ENCODE measurements at regions not wholly inside any gene's neighbourhood (a gene's known extent, or its start where the extent isn't known, plus 50 kb on each side); places are given as distances from the start of the nearest gene placed in this dataset.
A peak's percentile ranks its signal among the peaks of the same experiment; 100 is the strongest.
"Not testable (repeated sequence)": the region's sequence is repeated elsewhere in the genome, so short reads cannot be mapped to it uniquely, and the experiment has no call there.

DNA sequence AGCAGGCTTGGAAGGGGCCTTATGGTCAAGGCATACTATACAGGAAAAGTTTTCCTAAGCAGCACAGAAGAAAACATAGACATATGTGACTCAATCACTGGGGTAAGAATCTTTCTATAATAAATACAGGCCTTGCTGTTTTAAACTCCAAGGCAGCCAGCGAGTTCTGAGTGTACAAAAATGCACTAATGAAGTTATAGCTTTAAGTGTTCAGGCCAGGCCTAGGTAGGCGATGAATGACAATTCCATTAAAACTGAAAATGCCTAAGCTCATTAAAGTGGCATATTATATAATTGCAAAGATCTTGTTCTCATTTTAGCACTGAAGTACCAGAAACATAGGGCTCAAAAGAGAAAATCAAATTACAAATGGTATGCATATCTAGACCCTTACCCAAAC lies 716.4 kb upstream of the HS3ST1 start:
- no peak for DNase-seq (ENCODE audit: low read depth in 4 of 4, low spot score in 2 of 4)

DNA sequence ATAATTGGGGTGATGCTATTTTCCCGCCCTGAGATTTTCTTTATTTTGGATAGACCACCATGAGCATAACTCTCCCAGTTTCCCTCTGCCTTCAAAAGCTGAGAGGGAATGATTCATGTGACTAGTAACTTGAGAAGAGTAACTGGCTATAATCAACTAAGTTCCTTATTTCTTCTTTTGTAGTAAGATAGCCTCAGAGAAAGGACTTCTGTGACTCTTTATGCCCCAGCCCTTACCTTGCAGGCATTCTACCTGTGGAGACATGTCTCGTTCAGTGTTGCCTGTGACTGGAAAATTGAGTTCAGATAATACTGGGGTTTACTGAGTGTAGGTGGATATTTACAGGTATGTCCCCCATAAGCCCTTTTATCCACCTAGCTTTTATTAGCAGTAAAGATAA lies 715.4 kb upstream of the HS3ST1 start:
- no peak for DNase-seq (ENCODE audit: low read depth in 4 of 4, low spot score in 2 of 4)

DNA sequence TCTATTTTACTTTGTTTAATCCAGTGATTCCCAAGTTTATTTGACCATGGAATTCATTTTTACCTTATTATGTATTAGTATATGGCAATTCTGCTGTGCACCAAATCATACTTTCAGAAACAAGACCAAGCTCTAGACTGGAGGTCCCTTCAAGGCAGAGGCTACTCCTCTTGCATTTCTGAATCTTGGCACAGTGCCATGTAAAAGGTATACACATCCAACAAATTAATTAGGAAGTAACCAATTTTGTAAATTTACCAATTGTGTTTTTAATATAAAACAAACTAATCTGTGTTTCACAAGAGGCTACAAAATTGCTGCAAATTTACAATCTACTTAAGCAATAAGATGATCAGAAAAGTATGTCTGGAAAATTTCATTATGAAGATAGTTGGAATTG lies 712.2 kb upstream of the HS3ST1 start:
- no peak for DNase-seq (ENCODE audit: low read depth in 4 of 4, low spot score in 2 of 4)

DNA sequence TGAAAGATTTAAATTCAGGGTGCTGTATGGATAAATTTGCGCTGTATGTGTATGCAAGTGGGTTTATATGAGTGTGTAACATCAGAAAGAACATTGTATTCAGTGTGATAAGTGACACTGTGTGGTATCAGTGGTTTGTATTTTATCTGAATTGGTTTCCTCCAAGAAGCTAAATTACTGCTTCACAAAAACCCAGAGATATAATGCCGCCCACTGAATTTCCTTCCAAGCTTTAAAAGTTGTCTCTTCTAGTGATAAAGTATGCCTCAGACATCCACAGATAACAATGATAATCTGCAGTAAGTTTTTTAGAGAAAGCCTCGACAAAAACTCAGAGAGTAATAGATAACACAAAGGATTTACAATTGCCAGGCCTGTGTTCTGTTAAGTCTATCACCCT lies 710.6 kb upstream of the HS3ST1 start:
- DNase-seq (ENCODE audit: low read depth in 4 of 4, low spot score in 2 of 4): no peak

DNA sequence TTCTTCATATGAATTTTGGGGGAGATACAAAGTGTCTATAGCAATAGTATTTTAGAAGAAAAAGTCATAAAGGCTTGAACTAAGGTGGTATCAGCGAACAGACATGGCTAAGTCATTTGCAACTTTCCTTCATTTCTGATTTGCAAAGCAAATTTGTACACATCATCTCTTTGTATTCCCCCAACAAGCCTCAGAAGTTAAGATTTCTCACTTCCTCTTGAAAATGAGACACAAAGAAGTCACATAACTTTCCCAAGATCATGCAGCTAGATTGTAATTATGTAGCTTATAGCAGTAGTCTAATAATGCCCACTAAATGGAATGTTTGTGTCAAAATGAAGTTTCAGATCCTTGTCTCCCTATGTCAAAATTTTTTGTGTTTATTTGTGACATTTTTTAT lies 709.8 kb upstream of the HS3ST1 start:
- DNase-seq (ENCODE audit: low read depth in 4 of 4, low spot score in 2 of 4): no peak

DNA sequence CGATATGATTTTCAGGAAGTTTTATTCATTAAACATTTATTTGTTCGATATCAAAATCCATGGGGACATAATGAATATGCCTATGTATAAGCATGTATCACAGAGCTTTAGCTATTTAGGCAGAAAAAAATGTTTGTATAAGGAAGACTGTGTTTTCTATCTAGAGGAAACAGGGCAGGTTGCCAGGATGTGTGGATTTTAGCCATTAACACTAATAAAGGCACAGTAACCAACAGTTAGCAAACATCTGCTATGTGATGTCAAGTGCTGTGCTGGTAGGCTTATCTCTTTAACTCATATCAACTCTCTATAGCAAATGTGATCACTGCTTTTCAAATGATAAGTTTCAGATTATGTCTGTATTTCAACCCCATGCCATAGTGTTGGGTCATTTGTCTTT lies 708.9 kb upstream of the HS3ST1 start:
- DNase-seq (ENCODE audit: low read depth in 4 of 4, low spot score in 2 of 4): no peak

DNA sequence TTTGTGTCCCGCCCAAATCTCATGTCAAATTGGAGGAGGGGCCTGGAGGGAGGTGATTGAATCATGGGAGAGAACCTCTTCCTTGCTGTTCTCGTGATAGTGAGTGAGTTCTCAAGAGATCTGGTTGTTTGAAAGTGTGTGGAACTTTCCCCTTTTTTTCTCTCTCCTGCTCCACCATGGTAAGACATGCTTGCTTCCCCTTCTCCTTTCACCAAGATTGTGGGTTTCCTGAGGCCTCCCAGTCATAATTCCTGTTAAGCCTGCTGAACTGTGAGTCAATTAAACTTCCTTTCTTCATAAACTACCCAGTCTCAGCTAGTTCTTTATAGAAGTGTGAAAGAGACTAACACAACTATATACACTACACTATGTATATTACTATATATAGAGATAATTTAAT lies 697.8 kb upstream of the HS3ST1 start:
- no peak for DNase-seq (ENCODE audit: low read depth in 4 of 4, low spot score in 2 of 4)

DNA sequence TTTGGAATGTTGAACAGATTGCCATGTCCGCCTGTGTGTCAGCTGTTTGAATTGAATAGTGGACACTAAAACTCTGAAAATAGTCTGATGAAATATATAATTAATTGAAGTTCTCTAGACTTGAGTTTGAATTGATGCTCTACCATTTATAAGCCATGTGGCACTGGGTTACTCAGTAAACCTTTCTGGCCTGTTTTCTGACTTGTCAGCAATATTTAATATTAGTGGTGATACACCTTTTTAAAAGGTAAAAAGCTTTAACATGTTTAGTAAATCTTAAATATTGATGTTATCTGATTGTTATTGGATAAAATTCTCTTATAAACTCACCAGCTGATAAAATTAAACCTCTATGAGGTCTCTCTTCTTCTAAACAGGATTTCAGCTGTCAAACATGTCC lies 695.4 kb upstream of the HS3ST1 start:
- no peak for DNase-seq (ENCODE audit: low read depth in 4 of 4, low spot score in 2 of 4)

DNA sequence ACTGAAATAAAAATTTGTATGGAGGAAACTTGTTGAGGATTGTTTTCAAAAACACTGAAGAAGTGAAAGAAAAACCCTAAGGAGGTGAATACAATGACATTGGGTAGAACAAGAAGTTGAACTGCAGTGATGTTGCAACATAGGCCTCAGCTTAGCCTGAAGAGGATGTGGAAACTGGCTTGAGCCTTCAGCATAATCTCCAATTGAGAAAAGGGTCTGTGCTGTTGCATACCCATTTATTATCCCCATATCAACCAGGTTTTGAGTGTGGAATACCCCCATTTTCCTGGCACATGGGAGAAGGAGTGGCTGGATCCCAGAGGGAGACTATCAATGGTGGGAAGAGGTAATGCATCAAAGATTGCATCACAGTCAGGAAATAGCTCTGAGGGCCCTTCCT lies 695.0 kb upstream of the HS3ST1 start:
- no peak for DNase-seq (ENCODE audit: low read depth in 4 of 4, low spot score in 2 of 4)

DNA sequence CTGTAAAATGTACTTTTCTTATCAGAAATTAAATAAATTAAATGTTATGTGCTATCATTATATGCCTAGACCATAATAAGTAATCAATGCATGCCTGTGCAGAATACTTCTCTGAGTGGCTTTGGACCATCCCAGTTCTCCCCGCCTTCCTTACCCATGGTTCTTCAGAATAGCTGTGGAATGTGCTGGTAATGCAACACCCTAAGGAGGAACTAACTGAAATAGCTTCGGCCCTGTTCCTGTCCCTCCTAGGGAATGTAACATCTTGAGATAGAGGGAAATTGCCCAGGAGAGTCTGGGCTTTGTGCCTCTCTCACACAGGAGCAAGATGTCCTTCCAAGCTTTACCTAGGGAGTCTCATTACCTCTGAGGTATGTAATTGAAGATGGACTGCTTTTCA lies 693.6 kb upstream of the HS3ST1 start:
- no peak for DNase-seq (ENCODE audit: low read depth in 4 of 4, low spot score in 2 of 4)

DNA sequence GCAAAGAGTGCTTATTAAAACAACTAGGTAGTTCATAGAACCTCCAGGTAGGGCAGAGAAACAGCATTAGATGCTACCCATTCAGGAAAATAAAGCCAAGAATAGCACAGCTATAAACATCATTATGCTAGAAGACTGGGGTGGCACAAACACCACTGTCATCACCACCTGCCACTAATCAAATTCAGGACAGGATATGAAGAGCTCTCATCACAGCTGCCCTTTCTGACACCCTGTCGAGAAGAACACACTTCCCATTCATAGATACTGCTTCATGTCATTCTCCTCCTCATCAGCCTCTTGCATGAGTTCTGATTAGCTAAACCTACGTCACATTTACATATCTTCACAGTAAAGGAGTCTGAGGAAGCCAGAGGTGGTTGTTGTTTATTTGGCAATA lies 692.3 kb upstream of the HS3ST1 start:
- no peak for DNase-seq (ENCODE audit: low read depth in 4 of 4, low spot score in 2 of 4)

DNA sequence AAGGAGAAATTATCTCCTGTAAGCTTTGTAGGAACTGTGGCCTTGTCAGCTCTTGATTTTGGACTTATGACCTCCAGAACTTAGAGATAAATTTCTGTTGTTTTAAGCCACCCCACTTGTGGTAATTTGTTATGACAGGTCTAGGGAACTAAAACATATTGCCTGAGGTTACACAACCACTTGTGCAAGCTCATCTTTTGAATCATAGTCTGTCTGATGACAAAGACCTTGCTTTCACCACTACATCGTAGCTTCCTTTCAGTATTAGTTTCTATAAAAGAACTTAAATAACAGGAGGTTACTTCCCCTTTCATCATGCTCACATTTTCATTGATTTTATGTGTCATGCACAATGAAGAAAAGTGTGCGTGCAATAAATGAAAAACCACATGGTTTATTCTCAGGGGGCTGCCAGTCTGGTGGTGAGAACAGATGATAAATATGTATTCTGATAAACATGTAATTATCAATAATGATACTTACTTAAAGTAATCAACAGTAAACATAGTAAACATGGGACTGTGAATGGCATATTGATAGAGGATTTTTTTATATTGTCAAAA lies 690.0 kb upstream of the HS3ST1 start:
- DNase-seq (ENCODE audit: low read depth in 4 of 4, low spot score in 2 of 4): no peak

DNA sequence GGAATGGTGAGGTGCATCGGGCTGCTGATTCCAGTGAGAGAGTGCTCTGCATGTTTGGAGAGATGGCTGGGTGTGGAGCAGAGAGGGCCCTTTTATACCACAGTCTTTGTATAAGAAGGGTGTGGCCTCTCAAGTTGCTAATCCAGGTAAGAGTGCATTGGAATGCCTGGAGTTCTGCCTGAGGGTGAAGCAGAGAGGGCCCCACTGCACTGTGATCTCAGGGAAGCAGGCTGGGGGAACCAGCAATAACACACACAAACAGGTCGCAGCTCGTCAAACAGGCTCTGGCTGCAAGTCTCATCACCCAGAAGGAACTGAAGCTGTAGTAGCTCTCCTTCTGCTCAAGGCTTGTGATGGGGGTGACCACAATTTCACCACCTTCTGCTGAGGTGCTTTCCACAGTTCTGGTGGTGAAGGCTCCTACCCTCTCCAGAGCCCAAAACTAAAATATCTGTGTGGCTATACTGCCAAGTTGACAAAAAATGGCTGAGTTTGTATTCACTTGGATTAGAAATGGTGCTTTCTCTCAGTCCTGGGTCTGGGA lies 687.4 kb upstream of the HS3ST1 start:
- no peak for DNase-seq (ENCODE audit: low read depth in 4 of 4, low spot score in 2 of 4)

DNA sequence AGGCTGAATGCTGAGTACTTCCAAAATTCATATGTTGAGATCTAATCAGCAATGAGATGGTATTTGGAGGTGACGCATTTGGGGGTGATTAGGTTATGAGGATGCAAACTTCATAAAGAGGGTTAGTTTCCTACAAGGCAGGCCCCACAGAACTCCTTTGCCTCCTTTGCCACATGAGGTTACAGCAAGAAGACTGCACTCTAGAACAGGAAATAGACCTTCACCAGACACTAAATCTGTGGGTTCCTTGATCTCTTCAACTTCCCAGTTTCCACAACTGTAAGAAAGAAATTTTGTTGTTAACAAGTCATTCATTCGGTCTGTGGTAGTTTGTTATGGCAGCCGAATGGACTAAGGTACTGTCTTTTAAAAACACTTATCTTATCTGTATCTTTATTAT lies 681.9 kb upstream of the HS3ST1 start:
- no peak for DNase-seq (ENCODE audit: low read depth in 4 of 4, low spot score in 2 of 4)

DNA sequence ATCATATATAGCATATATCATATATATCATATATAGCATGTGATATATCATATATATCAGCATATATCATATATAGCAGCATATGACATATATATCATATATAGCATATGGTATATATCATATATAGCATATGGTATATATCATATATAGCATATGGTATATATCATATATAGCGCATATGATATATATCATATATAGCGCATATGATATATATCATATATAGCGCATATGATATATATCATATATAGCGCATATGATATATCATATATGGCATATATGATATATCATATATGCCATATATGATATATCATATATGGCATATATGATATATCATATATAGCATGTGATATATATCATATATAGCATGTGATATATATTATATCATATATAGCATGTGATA lies 680.4 kb upstream of the HS3ST1 start:
- DNase-seq (ENCODE audit: low read depth in 4 of 4, low spot score in 2 of 4): not testable (repeated sequence)

DNA sequence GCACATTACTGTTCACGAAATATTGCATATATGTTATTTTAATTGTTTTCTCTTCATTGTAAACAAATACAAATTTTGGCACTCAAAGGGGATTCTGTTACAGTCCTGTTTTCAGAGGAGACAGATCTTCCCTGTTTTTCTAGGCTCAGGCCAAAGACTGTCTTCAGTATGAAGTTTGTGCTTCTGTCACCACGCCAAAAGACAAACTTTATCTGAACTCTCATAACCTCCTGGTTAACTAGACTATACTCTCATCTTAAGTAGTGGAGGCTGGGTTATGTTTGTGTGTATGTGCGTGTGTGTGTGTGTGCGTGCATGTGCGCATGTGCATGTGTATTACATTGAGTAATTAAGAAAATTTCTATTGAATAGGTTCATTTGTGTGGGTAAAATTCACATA lies 676.8 kb upstream of the HS3ST1 start:
- no peak for DNase-seq (ENCODE audit: low read depth in 4 of 4, low spot score in 2 of 4)

DNA sequence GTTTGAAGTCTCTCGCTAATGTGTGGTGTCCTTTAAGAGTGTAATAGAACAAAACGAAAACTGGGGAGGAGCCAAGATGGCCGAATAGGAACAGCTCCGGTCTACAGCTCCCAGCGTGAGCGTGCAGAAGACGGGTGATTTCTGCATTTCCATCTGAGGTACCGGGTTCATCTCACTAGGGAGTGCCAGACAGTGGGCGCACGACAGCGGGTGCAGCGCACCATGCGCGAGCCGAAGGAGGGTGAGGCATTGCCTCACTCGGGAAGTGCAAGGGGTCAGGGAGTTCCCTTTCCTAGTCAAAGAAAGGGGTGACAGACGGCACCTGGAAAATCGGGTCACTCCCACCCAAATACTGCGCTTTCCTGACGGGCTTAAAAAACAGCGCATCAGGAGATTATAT lies 661.2 kb upstream of the HS3ST1 start:
- not testable (repeated sequence) for DNase-seq (ENCODE audit: low read depth in 4 of 4, low spot score in 2 of 4)

DNA sequence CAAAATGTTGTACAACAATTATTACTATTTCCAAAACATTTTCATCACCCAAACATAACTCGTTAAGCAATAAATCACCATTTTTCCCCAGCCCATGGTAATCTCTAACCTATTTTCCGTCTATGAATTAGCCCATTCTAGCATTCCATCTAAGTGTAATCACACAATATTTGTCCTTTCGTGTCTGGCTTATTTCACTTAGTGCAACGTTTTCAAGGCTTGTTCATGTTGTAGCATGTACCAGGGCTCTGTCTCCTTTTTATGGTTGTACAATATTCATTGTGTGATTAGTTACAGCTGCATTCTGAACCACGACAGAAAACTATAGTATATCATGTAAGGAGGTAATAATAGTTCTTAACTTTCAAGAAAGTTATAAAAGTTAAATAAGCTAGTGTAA lies 656.0 kb upstream of the HS3ST1 start:
- DNase-seq (ENCODE audit: low read depth in 4 of 4, low spot score in 2 of 4): no peak

DNA sequence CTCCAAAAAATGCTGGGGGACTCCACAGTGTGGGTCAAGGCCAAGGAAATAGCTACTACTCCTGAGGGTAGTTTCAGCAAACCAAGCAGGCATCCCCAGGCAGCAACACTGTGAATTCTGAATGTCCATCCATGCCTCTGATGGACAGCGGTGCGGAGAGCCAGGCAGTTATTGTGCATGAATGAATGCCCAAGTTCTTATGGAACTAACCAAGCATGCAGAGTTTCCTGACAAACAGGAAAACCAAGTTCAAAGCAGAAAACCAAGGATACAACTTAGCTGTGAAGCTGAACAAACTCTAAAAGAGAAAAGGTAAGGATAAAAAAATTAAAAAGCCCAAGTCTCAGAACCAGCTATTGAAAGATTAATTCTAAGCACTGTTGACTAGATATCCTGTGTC lies 642.6 kb upstream of the HS3ST1 start:
- peak in 2 of 4 donors; percentile 11 to 46 for DNase-seq (ENCODE audit: low read depth in 4 of 4, low spot score in 2 of 4)

DNA sequence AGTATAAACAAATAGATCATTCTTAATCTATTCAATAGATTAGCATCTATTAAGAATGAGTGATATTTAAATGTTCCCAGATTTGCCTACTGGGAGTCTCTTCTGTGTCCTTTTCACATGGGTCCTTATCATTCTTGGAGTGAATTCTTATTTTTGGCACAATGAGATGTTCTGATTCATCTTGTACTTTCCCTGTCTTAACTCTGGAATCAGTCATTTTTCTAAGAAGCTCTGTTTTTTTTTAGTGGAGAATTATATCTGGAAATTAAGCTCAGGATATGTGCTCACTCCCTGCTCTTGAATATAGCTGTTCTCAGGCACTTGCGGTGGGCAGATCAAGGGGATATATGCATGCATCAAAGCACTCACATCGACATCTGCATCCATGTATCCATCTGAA lies 625.3 kb upstream of the HS3ST1 start:
- DNase-seq (ENCODE audit: low read depth in 4 of 4, low spot score in 2 of 4): no peak

DNA sequence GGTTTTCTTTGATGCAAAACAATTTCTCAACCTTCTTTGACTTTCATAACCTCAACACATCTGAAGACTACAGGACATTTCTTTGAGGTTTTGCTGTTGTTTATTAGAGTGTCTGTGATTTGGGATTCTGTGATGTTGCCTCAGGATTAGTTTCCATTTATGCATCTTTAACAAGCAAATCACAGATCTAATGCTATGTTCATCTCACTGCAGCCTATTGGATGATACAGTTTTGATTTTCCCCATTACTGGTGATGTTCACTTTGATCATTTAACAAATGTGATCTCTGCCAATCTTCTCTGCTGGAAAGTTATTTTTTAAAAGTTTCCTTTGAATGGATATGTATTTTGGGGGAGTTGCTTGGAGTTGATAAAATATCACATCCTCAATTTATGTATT lies 624.9 kb upstream of the HS3ST1 start:
- no peak for DNase-seq (ENCODE audit: low read depth in 4 of 4, low spot score in 2 of 4)

DNA sequence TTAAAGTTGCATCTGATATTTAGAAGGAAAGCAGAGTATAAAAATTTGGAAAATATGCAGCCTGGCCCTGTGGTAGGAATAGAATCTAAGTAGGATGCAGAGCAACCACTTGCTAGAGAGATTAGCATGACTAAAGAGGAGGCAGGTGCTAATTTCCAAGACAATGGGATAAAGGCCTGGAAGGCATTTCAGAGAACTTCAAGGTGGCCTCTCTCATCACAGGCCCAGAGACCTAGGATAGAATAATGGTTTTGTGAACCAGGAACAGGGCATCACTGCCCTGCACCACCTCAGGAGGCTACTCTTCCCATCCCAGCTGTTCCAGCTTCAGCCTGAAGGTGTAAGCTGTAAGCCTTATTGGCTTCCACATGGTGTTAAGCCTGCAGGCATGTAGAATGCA lies 621.7 kb upstream of the HS3ST1 start:
- DNase-seq (ENCODE audit: low read depth in 4 of 4, low spot score in 2 of 4): no peak

DNA sequence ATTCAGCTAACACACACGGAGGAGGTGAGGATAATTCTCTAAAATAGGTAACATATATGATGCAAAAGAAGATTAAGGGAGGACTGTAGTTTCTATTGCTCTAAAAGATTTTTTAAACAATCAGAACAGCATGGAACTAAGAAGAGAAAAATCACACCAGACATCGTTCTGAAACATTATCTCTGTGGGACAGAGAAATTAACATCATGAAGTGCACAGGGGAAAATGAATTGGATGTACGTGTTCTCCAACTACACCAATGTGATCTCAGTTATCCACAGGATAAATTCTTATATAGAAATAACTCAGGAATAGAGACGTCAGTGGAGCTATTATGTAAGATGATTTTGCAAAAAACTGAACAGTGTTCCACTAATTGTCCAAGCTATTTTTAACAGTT lies 614.1 kb upstream of the HS3ST1 start:
- DNase-seq (ENCODE audit: low read depth in 4 of 4, low spot score in 2 of 4): no peak

All from left renal cortex interstitium (tissue), 4 donors.